Astrocyte (in vitro differentiated cells and primary cell): ENCODE measurements at regions not wholly inside any gene's neighbourhood (a gene's known extent, or its start where the extent isn't known, plus 50 kb on each side); places are given as distances from the start of the nearest gene placed in this dataset.

ENCODE experiments used
- DNase-seq: peaks from one replicate; pipeline ENCODE4 v3.0.0-alpha.2; 2010; ENCODE audit warnings: low read depth
- FAIRE-seq: peaks from 2 replicates; lab custom pipeline; 2011; peaks lifted over from hg19 to GRCh38; lab: Jason Lieb, UNC
- H2AFZ ChIP-seq: 2 replicates; pipeline ENCODE4 v1.6.0; 2012; ENCODE audit warnings: low read depth, low read length, inconsistent platforms
- H3K27ac ChIP-seq: 2 replicates; pipeline ENCODE4 v1.5.1; 2011; ENCODE audit warnings: low read depth, low read length, inconsistent platforms
- H3K27me3 ChIP-seq: 2 replicates; pipeline ENCODE4 v1.6.0; 2011; ENCODE audit warnings: low read length, inconsistent platforms; ENCODE audit not compliant: insufficient read depth
- H3K36me3 ChIP-seq: 2 replicates; pipeline ENCODE4 v1.5.1; 2011; ENCODE audit warnings: low read length, inconsistent platforms; ENCODE audit not compliant: insufficient read depth
- H3K4me1 ChIP-seq: 2 replicates; pipeline ENCODE4 v1.5.1; 2011; ENCODE audit warnings: low read length, inconsistent platforms; ENCODE audit not compliant: insufficient read depth
- H3K4me2 ChIP-seq: 2 replicates; pipeline ENCODE4 v1.6.0; 2012; ENCODE audit warnings: low read length, inconsistent platforms
- H3K4me3 ChIP-seq: 2 replicates; pipeline ENCODE4 v1.5.1; 2011; ENCODE audit warnings: low read depth, mild to moderate bottlenecking, low read length, inconsistent platforms; ENCODE audit not compliant: insufficient read depth
- H3K79me2 ChIP-seq: 2 replicates; pipeline ENCODE4 v1.6.0; 2012; ENCODE audit warnings: mild to moderate bottlenecking, low read length, inconsistent platforms; ENCODE audit not compliant: insufficient read depth
- H3K9ac ChIP-seq: 2 replicates; pipeline ENCODE4 v1.6.0; 2012; ENCODE audit warnings: mild to moderate bottlenecking, low read length, inconsistent platforms
- H3K9me3 ChIP-seq: 2 replicates; pipeline ENCODE4 v1.5.1; 2012; ENCODE audit warnings: low read depth, mild to moderate bottlenecking, low read length, inconsistent platforms; ENCODE audit not compliant: insufficient read depth
- H4K20me1 ChIP-seq: 2 replicates; pipeline ENCODE4 v1.6.0; 2012; ENCODE audit warnings: low read length, inconsistent platforms; ENCODE audit not compliant: insufficient read depth
- H3K27ac Mint-ChIP-seq: one replicate; pipeline ENCODE4 v1.8.0; 2021; ENCODE audit warnings: mild to moderate bottlenecking, mixed read lengths; ENCODE audit not compliant: unreplicated experiment
- H3K27me3 Mint-ChIP-seq: one replicate; pipeline ENCODE4 v1.8.0; 2021; ENCODE audit warnings: low read depth, mixed read lengths; ENCODE audit not compliant: unreplicated experiment
- H3K36me3 Mint-ChIP-seq: one replicate; pipeline ENCODE4 v1.8.0; 2021; ENCODE audit warnings: low read depth, mixed read lengths; ENCODE audit not compliant: unreplicated experiment
- H3K4me1 Mint-ChIP-seq: one replicate; pipeline ENCODE4 v1.8.0; 2021; ENCODE audit warnings: low read depth, mixed read lengths; ENCODE audit not compliant: unreplicated experiment
- H3K4me3 Mint-ChIP-seq: one replicate; pipeline ENCODE4 v1.8.0; 2021; ENCODE audit warnings: mild to moderate bottlenecking, moderate library complexity, mixed read lengths; ENCODE audit not compliant: unreplicated experiment
- H3K9me3 Mint-ChIP-seq: one replicate; pipeline ENCODE4 v1.8.0; 2021; ENCODE audit warnings: mild to moderate bottlenecking, mixed read lengths; ENCODE audit not compliant: unreplicated experiment
- EZH2 ChIP-seq: IDR thresholded peaks from 2 replicates; pipeline ENCODE4 v1.6.1; 2012; ENCODE audit warnings: mild to moderate bottlenecking, low read length, inconsistent platforms; ENCODE audit not compliant: insufficient read depth
- TF ChIP-seq, protein P1 (sequence below): IDR thresholded peaks from 2 replicates; pipeline ENCODE4 v1.5.1; 2011; ENCODE audit warnings: low read depth, mild to moderate bottlenecking, inconsistent platforms, low read length, moderate library complexity; ENCODE audit not compliant: insufficient read depth

GRCh38 chr3:44114142-44114541 is 127.5 kb upstream of the TOPAZ1 start:
- Histone ChIP-seq H3K4me1 (no peaks in the 10 kb centered on the region), H4K20me1 (no peaks in the 10 kb centered on the region), H3K4me3 (no peak overlapping the region), H3K4me2 (no peak overlapping the region), H3K9ac (no peak overlapping the region), H2AFZ (no peak overlapping the region), H3K9me3 (no peaks in the 10 kb centered on the region), H3K36me3 (no peaks in the 10 kb centered on the region), H3K27me3 (no peaks in the 10 kb centered on the region), H3K79me2 (no peaks in the 10 kb centered on the region), H3K27ac (no peak overlapping the region)
- Mint-ChIP-seq H3K27ac (no peak overlapping the region), H3K9me3 (peaks cover 3% of the 10 kb centered on the region), H3K27me3 (no peaks in the 10 kb centered on the region), H3K4me3 (no peak overlapping the region), H3K36me3 (peaks cover 34% of the 10 kb centered on the region), H3K4me1 (peaks cover 15% of the 10 kb centered on the region)
- TF ChIP-seq EZH2: no peak
- TF ChIP-seq, protein P1, sequence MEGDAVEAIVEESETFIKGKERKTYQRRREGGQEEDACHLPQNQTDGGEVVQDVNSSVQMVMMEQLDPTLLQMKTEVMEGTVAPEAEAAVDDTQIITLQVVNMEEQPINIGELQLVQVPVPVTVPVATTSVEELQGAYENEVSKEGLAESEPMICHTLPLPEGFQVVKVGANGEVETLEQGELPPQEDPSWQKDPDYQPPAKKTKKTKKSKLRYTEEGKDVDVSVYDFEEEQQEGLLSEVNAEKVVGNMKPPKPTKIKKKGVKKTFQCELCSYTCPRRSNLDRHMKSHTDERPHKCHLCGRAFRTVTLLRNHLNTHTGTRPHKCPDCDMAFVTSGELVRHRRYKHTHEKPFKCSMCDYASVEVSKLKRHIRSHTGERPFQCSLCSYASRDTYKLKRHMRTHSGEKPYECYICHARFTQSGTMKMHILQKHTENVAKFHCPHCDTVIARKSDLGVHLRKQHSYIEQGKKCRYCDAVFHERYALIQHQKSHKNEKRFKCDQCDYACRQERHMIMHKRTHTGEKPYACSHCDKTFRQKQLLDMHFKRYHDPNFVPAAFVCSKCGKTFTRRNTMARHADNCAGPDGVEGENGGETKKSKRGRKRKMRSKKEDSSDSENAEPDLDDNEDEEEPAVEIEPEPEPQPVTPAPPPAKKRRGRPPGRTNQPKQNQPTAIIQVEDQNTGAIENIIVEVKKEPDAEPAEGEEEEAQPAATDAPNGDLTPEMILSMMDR: peak; percentile 20
- DNase-seq: no peak
- FAIRE-seq: no peak

GRCh38 chr3:44117239-44117638 is 124.4 kb upstream of the TOPAZ1 start:
- Mint-ChIP-seq H3K27ac (peak overlapping the region; percentile 34), H3K9me3 (no peaks in the 10 kb centered on the region), H3K36me3 (peaks cover 16% of the 10 kb centered on the region), H3K27me3 (no peaks in the 10 kb centered on the region), H3K4me1 (peaks cover 14% of the 10 kb centered on the region), H3K4me3 (peak overlapping the region; percentile 20)
- Histone ChIP-seq H3K4me1 (no peaks in the 10 kb centered on the region), H3K27ac (no peak overlapping the region), H2AFZ (no peak overlapping the region), H3K9me3 (no peaks in the 10 kb centered on the region), H3K36me3 (no peaks in the 10 kb centered on the region), H4K20me1 (no peaks in the 10 kb centered on the region), H3K27me3 (no peaks in the 10 kb centered on the region), H3K9ac (no peak overlapping the region), H3K79me2 (no peaks in the 10 kb centered on the region), H3K4me2 (no peak overlapping the region), H3K4me3 (no peak overlapping the region)
- TF ChIP-seq, protein P1: no peak
- no peak for TF ChIP-seq EZH2
- FAIRE-seq (no peak), DNase-seq (no peak)

GRCh38 chr3:44117736-44118135 is 124.0 kb upstream of the TOPAZ1 start:
- Mint-ChIP-seq H3K36me3 (peaks cover 14% of the 10 kb centered on the region), H3K27ac (peak overlapping the region; percentile 34), H3K4me3 (no peak overlapping the region), H3K4me1 (peaks cover 14% of the 10 kb centered on the region), H3K9me3 (no peaks in the 10 kb centered on the region), H3K27me3 (no peaks in the 10 kb centered on the region)
- no peaks in the 10 kb centered on the region for H3K4me1 ChIP-seq
- FAIRE-seq (no peak), DNase-seq (no peak)
- no peak overlapping the region for H2AFZ ChIP-seq
- no peak overlapping the region for H3K9ac ChIP-seq
- H3K36me3 ChIP-seq: no peaks in the 10 kb centered on the region
- H3K79me2 ChIP-seq: no peaks in the 10 kb centered on the region
- H3K4me3 ChIP-seq: no peak overlapping the region
- no peaks in the 10 kb centered on the region for H4K20me1 ChIP-seq
- no peak for TF ChIP-seq EZH2
- TF ChIP-seq, protein P1: no peak
- H3K27ac ChIP-seq: no peak overlapping the region
- no peak overlapping the region for H3K4me2 ChIP-seq
- no peaks in the 10 kb centered on the region for H3K9me3 ChIP-seq
- H3K27me3 ChIP-seq: no peaks in the 10 kb centered on the region
